Ecto neural progenitor cell (in vitro differentiated cells): ENCODE measurements at regions not wholly inside any gene's neighbourhood (a gene's known extent, or its start where the extent isn't known, plus 50 kb on each side); places are given as distances from the start of the nearest gene placed in this dataset.

Experiments used
- DNase-seq: peaks from one replicate; pipeline ENCODE4 v3.0.0-alpha.2; 2018; ENCODE audit warnings: low spot score

DNA sequence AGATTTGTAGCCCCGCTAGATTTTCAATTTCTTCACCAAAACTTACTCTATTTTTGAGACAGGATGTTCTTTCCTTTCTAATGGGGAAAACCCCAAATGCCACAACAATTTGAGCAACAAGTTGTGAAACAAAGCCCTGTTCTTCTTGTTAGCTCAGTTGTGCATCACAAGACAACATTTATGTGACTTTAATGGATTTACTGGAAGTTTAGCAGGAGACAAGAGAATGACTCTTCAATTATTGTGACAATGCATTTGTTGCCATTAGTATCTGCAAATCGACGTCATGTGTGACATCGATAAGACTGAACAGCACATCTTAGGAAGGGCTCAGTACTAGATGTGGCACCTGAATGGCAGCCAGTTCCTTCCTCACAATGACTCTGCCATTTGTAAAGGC is 1028.9 kb upstream of the TMEM132C start:
- no peak for DNase-seq

GRCh38 chr12:127239781-127240180 is 1027.2 kb upstream of the TMEM132C start:
- DNase-seq: no peak

DNA sequence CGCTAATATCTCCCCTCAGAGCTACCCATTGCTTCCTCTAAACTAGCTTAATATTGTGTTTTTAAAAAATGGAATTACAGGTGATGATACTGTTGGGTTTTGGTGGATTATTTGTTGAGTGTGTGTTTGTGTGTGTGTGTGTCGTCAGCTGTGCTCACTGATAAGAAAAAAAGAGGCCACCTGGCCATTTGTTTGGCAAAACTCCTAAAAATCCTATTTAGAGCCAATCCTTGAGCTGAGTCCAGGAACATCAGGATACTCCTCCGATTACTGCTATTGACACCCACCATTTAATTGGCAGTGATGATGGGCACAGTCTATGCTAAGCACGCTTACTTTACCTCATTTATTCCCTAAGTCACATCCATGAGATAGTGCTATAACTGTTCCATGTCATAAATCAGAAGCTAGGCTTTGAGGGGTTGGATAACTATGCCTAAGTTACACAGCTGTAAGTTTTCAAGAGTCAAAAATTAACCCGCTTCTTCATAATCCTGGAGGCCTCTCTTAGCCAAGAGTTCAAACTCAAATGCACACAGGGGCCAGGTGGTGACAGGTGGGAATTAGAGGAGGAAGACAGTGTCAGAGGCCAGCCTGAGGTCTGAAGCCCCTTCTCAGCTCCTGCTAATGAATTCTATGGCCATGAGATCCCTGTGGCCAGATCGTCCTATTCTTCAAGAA is 1026.6 kb upstream of the TMEM132C start:
- no peak for DNase-seq

DNA sequence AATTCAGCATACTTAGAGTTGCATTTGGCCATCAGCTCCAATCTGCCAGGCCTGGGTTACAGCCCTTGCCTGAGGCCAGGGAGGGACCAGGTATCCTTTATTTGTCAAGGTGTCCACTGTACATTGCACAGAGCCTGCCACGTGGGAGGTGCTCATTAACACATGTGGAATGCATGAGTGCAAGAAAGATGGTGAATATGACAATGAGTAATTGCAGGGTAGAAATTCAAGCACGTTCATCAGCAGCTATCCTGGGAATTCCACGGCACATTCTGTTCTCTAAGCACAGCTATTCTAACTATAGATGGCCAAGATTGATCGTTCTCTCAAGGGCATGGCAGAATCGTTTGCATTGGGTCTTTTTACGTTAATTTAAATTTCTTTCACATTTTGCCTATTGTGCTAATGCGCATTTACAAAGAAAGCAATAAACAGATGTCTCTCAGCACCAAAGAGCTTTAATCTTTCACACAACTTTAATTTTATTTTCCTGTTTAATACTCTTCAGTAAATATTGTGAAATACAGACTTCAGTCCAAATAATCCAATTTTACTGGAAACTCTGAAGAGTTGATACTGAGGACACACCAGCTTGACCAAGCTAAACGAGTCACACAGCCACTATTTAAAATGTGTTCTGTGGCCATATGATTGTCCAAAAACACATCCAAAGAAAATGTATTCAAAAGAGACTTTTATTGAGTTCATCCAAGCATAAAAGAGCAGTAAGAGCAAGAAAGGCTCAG is 1025.7 kb upstream of the TMEM132C start:
- DNase-seq: no peak

- no peak for DNase-seq
Measured at GRCh38 chr12:127245009-127245408, 1022.0 kb upstream of the TMEM132C start.

GRCh38 chr12:127245437-127245836 is 1021.5 kb upstream of the TMEM132C start:
- DNase-seq: no peak

DNA sequence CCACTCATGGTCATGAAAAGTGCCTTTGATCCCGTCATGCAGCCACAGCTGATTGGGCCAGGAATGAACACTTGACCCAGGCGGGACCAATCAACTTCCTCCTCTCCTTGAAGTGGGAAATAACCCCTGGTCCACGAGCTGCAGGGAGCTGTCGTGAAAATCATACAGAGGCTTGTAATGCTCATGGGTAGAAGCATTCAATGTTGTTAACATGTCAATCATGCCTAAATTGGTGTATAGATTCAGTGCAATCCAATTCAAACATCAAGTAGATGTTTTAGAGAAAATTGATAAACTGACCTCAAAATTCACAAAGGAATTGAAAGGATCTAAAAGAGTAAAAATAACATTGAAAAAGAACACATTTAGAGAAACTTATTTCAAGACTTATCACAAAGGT is 1019.0 kb upstream of the TMEM132C start:
- no peak for DNase-seq

DNA sequence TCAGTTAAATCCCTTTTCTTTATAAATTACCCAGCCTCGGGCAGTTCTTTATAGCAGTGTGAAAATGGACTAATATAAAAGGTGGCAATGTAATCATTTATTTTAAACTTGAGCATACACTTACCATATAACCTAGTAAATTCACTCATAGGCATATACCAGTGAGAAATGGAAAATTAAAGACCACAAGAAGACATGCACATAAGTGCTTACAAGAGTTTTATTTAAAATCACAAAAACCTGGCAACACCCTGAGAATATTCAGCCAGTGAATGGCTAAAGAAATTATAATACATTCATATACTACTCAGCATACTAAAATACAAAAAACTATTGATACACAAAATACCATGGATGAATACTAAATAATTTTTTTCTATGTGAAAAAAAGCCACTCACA is 1017.5 kb upstream of the TMEM132C start:
- DNase-seq: no peak

GRCh38 chr12:127253797-127254327 is 1013.1 kb upstream of the TMEM132C start:
- no peak for DNase-seq

- DNase-seq: no peak
Measured at GRCh38 chr12:127254420-127254955, 1012.5 kb upstream of the TMEM132C start.

- DNase-seq: no peak
Measured at GRCh38 chr12:127257366-127257935, 1009.5 kb upstream of the TMEM132C start.

- DNase-seq: no peak
Measured at GRCh38 chr12:127260531-127260930, 1006.4 kb upstream of the TMEM132C start.

GRCh38 chr12:127260999-127261398 is 1006.0 kb upstream of the TMEM132C start:
- no peak for DNase-seq

GRCh38 chr12:127262615-127263014 is 1004.4 kb upstream of the TMEM132C start:
- DNase-seq: no peak

GRCh38 chr12:127263621-127264020 is 1003.3 kb upstream of the TMEM132C start:
- no peak for DNase-seq

- no peak for DNase-seq
Measured at GRCh38 chr12:127267128-127267527, 999.8 kb upstream of the TMEM132C start.

DNA sequence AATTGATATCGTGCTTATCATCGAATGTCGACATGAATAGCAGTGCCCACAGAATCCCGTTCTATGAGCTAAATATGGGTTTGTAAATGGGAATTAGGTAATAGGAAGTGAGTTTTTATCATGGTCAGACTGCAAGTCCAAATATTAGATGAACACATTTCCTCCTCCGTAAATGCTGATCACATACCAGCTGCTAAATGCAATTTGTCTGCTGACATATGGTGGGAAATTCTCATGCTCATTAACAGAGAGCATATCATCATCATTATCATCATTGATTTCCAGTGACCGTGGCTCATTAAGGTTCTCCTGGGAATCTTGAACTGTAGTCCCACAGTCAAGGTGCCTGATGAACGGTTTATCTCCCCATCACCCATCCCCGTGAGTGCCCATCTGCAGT is 998.8 kb upstream of the TMEM132C start:
- no peak for DNase-seq

DNA sequence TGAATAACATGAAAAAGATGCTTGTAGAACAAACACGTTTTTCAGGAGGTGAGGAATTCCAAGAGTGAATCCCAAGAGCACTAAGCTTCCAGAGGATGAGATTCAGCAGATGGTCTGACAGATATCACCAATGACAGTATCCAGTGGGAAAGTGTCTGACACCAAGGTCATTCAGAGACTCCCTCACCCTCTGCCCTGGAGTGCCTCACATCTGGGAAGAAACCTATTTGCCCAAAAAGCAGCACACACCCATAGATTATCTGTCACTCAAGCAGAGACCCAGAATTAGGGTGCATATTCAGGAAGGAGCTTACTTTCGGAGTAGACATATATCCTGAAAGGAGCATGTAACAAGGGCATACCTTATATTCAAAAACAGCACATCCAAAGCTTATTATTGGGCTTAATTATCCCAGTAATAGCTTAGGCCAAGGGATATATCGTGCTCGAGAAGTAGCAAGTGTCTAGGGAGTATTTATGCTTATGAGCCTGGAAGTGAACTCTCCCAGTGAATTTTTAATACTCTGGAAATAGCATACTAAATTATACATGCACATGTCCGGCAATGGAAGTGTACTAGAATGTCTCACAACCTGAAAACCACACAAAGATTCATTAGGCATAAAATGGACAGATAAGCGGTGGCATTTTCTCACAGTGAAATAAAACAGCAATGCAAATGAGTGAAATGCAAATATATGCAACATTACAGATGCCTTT is 998.1 kb upstream of the TMEM132C start:
- DNase-seq: no peak

GRCh38 chr12:127270193-127270592 is 996.8 kb upstream of the TMEM132C start:
- DNase-seq: no peak

- no peak for DNase-seq
Measured at GRCh38 chr12:127271776-127272175, 995.2 kb upstream of the TMEM132C start.

DNA sequence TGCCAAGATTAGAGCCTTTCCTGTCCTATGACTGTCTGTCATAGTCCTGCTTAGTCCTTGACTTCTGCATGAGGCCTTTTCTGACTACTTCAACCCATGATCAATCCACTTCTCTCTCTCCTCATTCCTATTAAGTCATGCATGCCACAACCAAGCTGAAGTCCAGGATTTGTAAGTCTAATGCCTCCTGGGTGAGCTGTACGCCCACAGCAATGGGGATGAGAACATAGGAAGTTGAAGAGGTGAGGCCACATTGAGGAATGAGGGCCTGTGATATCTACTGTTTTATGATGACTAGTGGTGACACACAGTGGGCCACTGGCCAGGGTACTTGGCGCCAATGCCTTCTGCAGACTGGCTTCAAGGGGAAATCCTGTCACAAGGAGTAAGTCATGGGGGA is 994.1 kb upstream of the TMEM132C start:
- DNase-seq: no peak

GRCh38 chr12:127273626-127274025 is 993.3 kb upstream of the TMEM132C start:
- DNase-seq: no peak
